GM12873 (cell line): ENCODE measurements at regions not wholly inside any gene's neighbourhood (a gene's known extent, or its start where the extent isn't known, plus 50 kb on each side); places are given as distances from the start of the nearest gene placed in this dataset.

Experiments
- TF ChIP-seq, protein P1 (sequence below): IDR thresholded peaks from 2 replicates; pipeline ENCODE4 v1.5.1; 2012; ENCODE audit warnings: low read depth, mild to moderate bottlenecking, moderate library complexity, low read length, control low read depth; ENCODE audit not compliant: insufficient read depth; ENCODE audit errors: missing control alignments

DNA sequence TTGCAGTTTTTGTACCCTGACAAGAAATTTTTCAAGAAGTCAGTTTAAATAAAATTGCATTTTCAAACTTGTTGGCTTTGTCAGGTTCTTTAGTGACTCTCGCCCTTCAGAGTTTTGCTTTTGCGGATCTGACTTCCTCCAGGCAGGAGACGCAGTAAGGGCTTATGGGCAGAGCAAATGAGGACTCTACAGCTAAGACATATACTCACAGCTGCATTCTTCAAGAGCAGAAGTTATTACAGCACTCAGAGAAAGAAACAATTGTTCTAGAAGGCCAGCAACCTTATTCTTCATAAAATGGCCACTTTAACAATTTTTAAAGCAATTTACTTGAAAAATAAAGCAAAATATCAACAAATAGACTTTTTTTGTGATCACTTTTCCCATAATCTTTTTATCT, 438.8 kb upstream of the THRB start:
- TF ChIP-seq, protein P1, sequence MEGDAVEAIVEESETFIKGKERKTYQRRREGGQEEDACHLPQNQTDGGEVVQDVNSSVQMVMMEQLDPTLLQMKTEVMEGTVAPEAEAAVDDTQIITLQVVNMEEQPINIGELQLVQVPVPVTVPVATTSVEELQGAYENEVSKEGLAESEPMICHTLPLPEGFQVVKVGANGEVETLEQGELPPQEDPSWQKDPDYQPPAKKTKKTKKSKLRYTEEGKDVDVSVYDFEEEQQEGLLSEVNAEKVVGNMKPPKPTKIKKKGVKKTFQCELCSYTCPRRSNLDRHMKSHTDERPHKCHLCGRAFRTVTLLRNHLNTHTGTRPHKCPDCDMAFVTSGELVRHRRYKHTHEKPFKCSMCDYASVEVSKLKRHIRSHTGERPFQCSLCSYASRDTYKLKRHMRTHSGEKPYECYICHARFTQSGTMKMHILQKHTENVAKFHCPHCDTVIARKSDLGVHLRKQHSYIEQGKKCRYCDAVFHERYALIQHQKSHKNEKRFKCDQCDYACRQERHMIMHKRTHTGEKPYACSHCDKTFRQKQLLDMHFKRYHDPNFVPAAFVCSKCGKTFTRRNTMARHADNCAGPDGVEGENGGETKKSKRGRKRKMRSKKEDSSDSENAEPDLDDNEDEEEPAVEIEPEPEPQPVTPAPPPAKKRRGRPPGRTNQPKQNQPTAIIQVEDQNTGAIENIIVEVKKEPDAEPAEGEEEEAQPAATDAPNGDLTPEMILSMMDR, result no peak

DNA sequence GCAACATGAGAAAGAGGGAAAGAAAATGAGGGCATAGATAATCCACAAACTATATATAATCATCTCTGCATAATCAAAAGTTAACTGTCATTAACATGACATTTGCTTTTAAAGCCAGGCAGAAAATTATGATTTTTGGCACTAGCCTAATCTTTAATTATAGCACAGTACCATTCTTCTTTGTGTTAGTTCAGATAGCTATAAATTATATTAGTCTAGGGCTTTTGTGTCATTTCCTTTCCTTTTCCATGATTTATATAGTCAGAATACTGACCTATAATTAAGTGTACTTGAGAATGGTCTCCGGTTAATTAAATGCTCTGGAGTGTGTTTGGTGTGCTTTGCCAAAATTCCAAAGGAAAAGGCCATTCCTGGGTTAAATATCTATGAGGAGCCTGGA, 441.9 kb upstream of the THRB start:
- TF ChIP-seq, protein P1, result no peak

DNA sequence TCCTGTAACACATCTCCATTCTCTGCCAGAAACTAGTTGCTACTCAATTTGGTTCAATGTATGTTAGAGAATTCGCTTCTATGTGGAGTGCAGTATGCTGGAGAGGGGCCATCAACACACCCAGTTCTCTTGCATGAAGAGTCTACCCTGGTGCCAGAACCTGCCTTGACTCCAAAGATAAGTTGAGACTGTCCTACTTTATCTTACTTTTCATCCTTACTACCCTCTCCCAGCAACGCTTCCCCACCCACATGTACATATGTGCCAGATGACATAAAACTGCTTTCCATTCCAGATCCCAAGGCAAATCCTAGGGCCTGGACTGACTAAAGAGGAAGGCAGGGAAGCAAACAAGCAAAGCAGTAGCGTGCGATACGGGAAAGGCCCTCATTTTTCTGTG, 442.6 kb upstream of the THRB start:
- TF ChIP-seq, protein P1, result no peak

DNA sequence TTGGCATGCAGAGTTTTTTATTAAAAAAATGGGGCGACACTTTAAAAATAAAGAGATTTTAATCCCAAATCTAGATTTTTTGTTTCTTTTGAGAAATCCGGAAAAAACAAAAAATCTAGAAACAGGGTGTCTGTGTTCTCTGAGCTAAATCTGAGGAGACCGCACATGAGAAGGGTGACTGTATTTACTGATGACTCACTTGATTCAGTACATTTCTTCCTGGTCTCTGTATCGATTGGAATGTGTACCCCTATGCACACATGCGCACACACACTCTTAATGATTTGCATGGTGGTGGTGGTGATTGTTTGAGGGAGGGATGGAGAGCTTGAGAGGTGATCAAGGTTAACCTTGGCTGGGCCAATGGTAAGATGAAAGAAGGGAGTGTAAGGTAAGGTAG, 443.1 kb upstream of the THRB start:
- TF ChIP-seq, protein P1, result no peak

DNA sequence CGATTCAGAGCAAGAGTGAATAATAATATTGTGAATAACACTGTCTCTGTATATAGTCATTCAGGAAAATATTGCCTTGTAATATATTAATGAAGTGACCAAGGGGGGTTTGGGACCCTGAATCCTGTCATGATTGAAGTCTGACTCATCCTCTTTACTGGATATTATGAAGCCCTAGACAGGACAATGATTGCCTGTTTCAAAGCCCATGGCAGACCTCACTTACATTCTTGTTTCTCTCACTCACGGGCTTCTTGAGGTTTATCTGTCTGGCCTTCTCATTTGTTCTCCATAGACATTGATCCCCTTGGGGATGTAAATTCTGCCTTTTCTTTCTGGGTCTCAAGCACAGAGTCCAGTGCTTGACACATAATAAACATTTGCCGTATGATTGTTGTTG, 449.3 kb upstream of the THRB start:
- TF ChIP-seq, protein P1, result no peak

DNA sequence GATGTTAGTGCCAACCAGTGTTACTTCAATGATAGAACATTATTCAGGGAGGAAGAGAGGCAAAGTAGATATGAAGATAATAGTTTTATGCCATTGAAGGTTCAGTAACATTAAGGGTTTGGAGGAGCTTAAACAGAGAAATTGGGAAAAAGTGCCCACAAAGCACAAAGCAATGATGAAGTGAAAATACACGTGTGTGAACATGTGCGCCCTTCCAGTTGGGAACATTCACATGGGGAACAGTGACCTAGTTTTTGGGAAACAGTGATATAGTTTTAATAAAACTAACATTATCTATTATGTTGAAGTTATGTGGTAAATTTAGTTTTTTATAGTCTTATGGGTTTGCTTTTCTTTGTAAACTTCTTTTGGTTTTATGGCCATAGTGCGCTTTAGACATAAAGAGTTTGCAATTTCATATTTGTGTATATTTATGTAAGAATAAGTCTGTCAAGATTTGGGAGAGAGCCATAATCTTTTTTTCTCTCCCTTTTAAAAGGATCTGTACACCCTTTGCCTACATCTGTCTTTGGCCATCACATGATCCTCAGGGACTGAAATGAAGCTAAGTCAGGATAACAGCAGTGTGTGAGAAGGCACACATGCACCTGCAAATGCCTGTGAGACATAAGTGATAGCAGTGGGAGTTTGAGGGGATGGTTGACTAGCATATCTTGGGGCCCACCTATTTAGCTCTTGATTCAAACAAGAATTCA, 450.3 kb upstream of the THRB start:
- TF ChIP-seq, protein P1, result no peak

DNA sequence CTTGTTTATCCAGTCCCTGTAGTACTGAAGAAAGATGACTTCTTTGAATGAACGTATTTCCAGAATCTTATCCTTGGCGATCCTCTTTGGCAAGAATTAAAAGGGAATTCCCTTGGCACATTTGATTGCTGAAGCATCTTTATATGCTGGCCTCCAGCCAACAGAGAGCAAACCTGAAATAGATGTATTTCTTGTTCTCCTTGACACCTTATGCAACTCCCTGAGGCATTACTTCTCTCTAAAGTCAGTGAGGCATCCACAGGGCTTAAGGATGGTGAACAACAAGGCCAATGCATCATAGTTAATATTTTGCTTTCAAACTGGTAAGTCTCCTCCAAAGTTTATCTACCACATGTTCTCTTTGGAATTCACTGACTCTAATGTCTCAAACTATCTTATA, 450.9 kb upstream of the THRB start:
- TF ChIP-seq, protein P1, result no peak
